ENCODE measurements at regions not wholly inside any gene's neighbourhood (a gene's known extent, or its start where the extent isn't known, plus 50 kb on each side); places are given as distances from the start of the nearest gene placed in this dataset.

DNA sequence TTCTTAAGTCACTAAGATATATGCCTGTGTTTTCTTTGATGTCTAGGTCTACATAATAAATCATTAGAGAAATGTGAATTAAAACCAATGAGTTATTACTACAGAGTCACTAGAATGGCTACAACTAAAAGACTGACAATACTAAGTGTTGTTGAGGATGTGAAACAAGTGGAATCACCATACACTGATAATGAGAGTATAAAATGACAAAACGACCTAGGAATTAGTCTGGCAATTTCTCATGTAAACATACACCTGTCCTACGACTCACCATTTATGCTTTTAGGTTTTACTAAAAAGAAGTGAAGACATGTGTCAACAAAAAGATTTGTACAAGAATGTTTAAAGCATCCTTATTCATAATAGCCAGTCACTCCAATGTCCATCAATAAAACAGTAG is 75.2 kb upstream of the SATB1 start:
- no peak for TF ChIP-seq EZH2 (IDR thresholded peaks at IDR 0.05; ENCODE audit: borderline replicate concordance, low read depth, low read length, severe bottlenecking)
- TF ChIP-seq, protein P1, sequence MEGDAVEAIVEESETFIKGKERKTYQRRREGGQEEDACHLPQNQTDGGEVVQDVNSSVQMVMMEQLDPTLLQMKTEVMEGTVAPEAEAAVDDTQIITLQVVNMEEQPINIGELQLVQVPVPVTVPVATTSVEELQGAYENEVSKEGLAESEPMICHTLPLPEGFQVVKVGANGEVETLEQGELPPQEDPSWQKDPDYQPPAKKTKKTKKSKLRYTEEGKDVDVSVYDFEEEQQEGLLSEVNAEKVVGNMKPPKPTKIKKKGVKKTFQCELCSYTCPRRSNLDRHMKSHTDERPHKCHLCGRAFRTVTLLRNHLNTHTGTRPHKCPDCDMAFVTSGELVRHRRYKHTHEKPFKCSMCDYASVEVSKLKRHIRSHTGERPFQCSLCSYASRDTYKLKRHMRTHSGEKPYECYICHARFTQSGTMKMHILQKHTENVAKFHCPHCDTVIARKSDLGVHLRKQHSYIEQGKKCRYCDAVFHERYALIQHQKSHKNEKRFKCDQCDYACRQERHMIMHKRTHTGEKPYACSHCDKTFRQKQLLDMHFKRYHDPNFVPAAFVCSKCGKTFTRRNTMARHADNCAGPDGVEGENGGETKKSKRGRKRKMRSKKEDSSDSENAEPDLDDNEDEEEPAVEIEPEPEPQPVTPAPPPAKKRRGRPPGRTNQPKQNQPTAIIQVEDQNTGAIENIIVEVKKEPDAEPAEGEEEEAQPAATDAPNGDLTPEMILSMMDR (IDR thresholded peaks at IDR 0.05; ENCODE audit: borderline replicate concordance, extremely low read depth, low read length, poor library complexity, severe bottlenecking): no peak

All from DND-41 (cell line).